ENCODE measurements at regions not wholly inside any gene's neighbourhood (a gene's known extent, or its start where the extent isn't known, plus 50 kb on each side); places are given as distances from the start of the nearest gene placed in this dataset.

DNA sequence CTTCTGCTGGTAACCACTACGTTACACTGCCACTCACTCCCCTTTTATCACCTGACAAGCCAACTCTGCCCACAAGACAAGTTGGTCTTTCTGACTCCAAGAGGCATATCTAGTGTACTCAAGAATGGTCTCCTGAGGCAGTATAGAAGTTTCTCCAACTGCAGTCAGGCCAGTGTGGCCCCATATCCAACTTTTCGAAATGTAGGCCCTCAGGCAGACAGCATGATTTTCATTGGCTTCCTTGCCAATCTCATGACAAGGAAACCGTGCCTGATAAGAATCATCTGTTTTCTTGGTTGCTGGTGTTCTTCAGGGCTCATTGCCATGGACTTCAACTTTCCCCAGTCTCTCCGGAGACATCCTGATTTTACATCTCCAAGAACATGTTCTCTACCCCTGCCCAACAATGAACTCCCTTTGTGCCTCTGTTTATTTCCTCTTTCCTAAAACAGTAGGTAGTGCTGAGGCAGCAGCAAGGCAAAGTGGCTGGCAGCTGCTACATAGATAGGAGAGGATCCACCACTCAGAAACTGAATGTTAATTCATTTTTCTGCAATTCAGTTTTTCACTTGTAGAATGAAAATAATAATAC lies 62.6 kb upstream of the SEMA6A start:
- H3K27ac Mint-ChIP-seq, result no peak overlapping the region
- no peak for DNase-seq (ENCODE audit: low spot score)
- H3K27me3 Mint-ChIP-seq, result no peaks in the 10 kb centered on the region
- no peak for ATAC-seq
- no peaks in the 10 kb centered on the region for H3K9me3 Mint-ChIP-seq
- H3K36me3 Mint-ChIP-seq, result no peaks in the 10 kb centered on the region
- H3K4me3 Mint-ChIP-seq, result no peak overlapping the region
- H3K4me1 Mint-ChIP-seq (ENCODE audit: low read depth in 2 of 2), result no peaks in the 10 kb centered on the region

DNA sequence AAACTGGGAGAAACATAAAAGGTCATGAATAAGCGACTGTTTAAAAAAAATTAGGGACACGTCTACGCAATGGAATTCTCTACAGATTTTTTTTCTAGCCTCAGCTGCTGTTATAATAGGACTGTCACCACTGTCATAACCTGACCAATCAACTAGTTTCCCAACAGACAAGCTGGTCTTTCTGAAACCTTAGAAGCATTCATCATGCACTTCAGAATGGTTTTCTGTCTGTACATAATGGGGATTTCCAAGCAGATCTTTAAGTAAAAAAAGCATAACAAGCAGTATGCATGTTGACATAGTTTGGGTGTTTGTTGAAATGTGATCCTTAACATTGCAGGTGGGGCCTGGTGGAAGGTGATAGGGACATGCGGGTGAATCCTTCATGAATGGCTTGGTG lies 58.3 kb upstream of the SEMA6A start:
- Mint-ChIP-seq H3K36me3 (no peaks in the 10 kb centered on the region), H3K4me3 (no peak overlapping the region), H3K27ac (no peak overlapping the region), H3K27me3 (no peaks in the 10 kb centered on the region), H3K4me1 (ENCODE audit: low read depth in 2 of 2) (no peaks in the 10 kb centered on the region), H3K9me3 (no peaks in the 10 kb centered on the region)
- no peak for DNase-seq (ENCODE audit: low spot score)
- no peak for ATAC-seq

DNA sequence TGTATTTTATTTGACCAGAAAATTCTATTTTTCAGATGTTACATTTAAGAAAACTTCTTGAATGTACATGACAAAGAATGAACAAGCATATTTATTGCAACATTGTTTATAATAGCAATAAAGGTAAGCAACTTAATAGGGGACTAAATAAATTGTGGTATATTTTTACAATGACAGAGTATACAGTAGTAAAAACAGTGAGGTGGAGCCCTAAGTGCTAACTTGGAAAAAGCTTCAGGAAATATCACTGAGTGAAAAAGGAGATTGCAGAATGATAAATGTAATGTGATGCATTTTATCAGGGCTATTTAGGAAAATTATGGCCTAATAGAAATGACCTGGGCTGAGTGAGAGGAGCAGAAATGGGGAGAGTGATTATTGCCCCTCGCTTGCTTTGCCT lies 56.5 kb upstream of the SEMA6A start:
- H3K36me3 Mint-ChIP-seq, result no peaks in the 10 kb centered on the region
- H3K9me3 Mint-ChIP-seq, result no peaks in the 10 kb centered on the region
- no peak for DNase-seq (ENCODE audit: low spot score)
- no peak overlapping the region for H3K4me3 Mint-ChIP-seq
- no peaks in the 10 kb centered on the region for H3K27me3 Mint-ChIP-seq
- H3K4me1 Mint-ChIP-seq (ENCODE audit: low read depth in 2 of 2), result no peaks in the 10 kb centered on the region
- no peak for ATAC-seq
- H3K27ac Mint-ChIP-seq, result no peak overlapping the region

DNA sequence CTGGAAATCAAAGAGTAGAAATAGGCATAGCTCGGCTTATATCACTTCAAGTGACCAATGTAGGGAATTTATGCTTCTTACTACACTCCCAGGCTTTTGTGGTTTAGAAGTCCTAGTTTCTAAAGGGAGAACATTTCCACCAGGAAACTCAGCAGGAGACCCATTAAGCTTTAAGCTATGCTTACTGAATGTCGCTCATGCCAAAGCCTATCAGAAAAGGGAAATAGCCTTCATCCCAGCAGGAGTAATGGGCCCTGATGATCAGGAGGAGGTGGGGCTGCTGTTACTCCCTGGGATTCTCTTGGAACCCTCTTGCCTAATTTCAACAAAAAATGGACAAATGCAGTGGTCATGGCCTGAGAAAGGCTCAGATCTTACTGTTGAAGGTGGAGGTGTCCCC lies 54.5 kb upstream of the SEMA6A start:
- no peak for ATAC-seq
- Mint-ChIP-seq H3K27me3 (no peaks in the 10 kb centered on the region), H3K36me3 (no peaks in the 10 kb centered on the region), H3K27ac (no peak overlapping the region), H3K4me3 (no peak overlapping the region), H3K4me1 (ENCODE audit: low read depth in 2 of 2) (no peaks in the 10 kb centered on the region), H3K9me3 (no peaks in the 10 kb centered on the region)
- DNase-seq (ENCODE audit: low spot score), result no peak

DNA sequence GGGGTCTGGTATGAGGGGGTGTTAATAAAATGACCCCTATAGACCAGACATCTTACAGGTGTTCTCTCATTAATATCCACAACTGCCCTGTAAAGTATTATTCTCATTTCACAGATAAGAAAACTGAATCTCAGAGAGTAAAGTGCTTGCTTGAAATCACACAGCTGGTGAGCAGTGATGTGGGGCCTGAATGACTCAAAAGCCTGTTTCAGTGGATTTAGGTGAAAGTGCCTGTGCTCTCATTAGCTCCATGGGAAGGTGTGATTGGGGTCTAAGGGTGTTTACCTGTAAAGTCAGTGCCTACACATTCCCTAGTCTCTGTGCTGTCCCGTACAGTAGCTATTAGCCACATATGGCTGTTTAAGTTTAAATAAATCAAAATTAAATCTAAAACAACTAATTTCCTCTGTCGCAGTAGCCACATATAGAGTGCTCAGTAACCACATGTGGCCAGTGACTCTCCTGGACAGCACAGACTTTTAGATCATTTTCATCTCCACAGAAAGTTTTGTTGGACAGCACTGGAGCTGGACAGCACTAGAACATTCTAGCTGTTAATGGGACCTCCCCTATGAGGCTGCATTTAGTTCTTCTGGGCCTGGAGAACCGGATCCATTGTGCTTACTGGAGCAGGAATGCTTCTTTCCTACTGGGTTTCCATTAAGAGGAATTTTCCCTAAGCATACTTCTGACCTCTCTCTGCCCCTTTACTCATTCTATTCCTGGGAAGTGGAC lies 52.5 kb upstream of the SEMA6A start:
- no peak overlapping the region for H3K27ac Mint-ChIP-seq
- ATAC-seq (no peak), DNase-seq (ENCODE audit: low spot score) (no peak)
- H3K4me3 Mint-ChIP-seq, result no peak overlapping the region
- no peaks in the 10 kb centered on the region for H3K4me1 Mint-ChIP-seq (ENCODE audit: low read depth in 2 of 2)
- H3K27me3 Mint-ChIP-seq, result no peaks in the 10 kb centered on the region
- no peaks in the 10 kb centered on the region for H3K9me3 Mint-ChIP-seq
- no peaks in the 10 kb centered on the region for H3K36me3 Mint-ChIP-seq

DNA sequence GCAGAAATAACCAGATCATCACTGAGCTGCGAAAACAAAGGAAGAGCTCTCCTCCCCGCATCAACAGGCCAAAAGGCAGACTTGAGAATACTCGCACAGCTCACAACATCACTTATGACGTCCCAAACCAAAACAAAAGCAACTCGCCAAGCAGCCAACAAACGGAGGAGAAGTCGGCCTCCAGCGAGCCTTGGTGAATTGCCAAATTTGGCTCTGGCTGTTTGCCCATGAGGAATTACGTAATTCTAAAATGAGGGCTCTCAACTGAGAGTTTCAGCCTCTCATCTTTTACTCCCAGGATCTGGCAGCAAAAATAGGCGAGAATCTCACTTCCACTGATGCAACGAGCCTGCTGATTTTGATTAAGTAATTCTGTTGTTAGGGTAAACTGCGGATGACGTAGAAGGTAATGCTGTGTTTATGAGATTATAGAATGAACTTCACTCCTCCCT lies 51.7 kb upstream of the SEMA6A start:
- H3K27ac Mint-ChIP-seq, result no peak overlapping the region
- H3K27me3 Mint-ChIP-seq, result no peaks in the 10 kb centered on the region
- ATAC-seq (no peak), DNase-seq (ENCODE audit: low spot score) (no peak)
- no peaks in the 10 kb centered on the region for H3K4me1 Mint-ChIP-seq (ENCODE audit: low read depth in 2 of 2)
- H3K36me3 Mint-ChIP-seq, result no peaks in the 10 kb centered on the region
- no peaks in the 10 kb centered on the region for H3K9me3 Mint-ChIP-seq
- no peak overlapping the region for H3K4me3 Mint-ChIP-seq
